GM12878 (cell line): ENCODE measurements at regions not wholly inside any gene's neighbourhood (a gene's known extent, or its start where the extent isn't known, plus 50 kb on each side); places are given as distances from the start of the nearest gene placed in this dataset.

Source experiments
- ATAC-seq: fragments of 200-7000 bp; cut with Tn5 transposase; 3 replicates; pipeline ENCODE4 v1.9.1; 2020; ENCODE audit warnings: mild to moderate bottlenecking, moderate library complexity
- BruUV-seq: library from RNA; stranded (reverse); fragments of 400-500 nt; replicated peaks from 2 replicates; lab custom pipeline; 2021; lab: Mats Ljungman, UMichigan
- CTCF ChIA-PET: fragments of 300-600 bp; sonication (Branson Sonifier 250); formaldehyde crosslinking; extraction: SDS; loops from one replicate; lab custom pipeline; 2021; ENCODE audit warnings: inconsistent platforms; lab: Yijun Ruan, JAX
- POLR2A ChIA-PET: fragments of 350-600 bp; formaldehyde crosslinking; extraction: SDS; loops from one replicate; lab custom pipeline; 2021; ENCODE audit warnings: inconsistent platforms; lab: Charles Lee
- RAD21 ChIA-PET: fragments of 300-600 bp; sonication (Branson Sonifier 250); formaldehyde crosslinking; loops from one replicate; lab custom pipeline; 2023; ENCODE audit warnings: antibody characterized with exemption; ENCODE audit not compliant: unreplicated experiment; lab: Charles Lee
- SMC1A ChIA-PET: fragments of 300-600 bp; sonication (Branson Sonifier 250); formaldehyde crosslinking; loops from one replicate; lab custom pipeline; 2023; ENCODE audit not compliant: unreplicated experiment, uncharacterized antibody; lab: Charles Lee
- DNase-seq: peaks from one replicate; pipeline ENCODE4 v3.0.0-alpha.2; 2011; ENCODE audit warnings: low read depth, low spot score
- FAIRE-seq: peaks from 3 replicates; lab custom pipeline; 2011; peaks lifted over from hg19 to GRCh38; lab: Jason Lieb, UNC
- H2AFZ ChIP-seq: 2 replicates; pipeline ENCODE4 v1.6.0; 2011; ENCODE audit warnings: low read depth, low read length, control low read depth; ENCODE audit not compliant: control insufficient read depth
- H3K27ac ChIP-seq: 2 replicates; pipeline ENCODE4 v1.5.1; 2011; ENCODE audit warnings: control low read depth; ENCODE audit not compliant: control insufficient read depth, insufficient read depth
- H3K27me3 ChIP-seq, 2 experiments: replicated peaks in 1 of 2; 2 replicates each; pipeline versions ENCODE4 v1.6.0 to v1.6.1; 2011; ENCODE audit warnings: low read length in 1 of 2; ENCODE audit not compliant: control insufficient read depth in 2 of 2, insufficient read depth in 2 of 2
- H3K36me3 ChIP-seq, 2 experiments: 2 replicates each; pipeline ENCODE4 v1.5.1; 2011; ENCODE audit warnings: low read length in 1 of 2; ENCODE audit not compliant: control insufficient read depth in 2 of 2, insufficient read depth in 2 of 2
- H3K4me1 ChIP-seq: 2 replicates; pipeline ENCODE4 v1.6.1; 2011; ENCODE audit warnings: mild to moderate bottlenecking, low read length, moderate library complexity, mixed read lengths; ENCODE audit not compliant: control insufficient read depth, insufficient read depth
- H3K4me2 ChIP-seq: 2 replicates; pipeline ENCODE4 v1.6.0; 2011; ENCODE audit warnings: control low read depth; ENCODE audit not compliant: control insufficient read depth, insufficient read depth
- H3K4me3 ChIP-seq: fragments of 200-600 bp; sonication (generic); 2 replicates; pipeline ENCODE4 v1.5.1; 2016
- H3K79me2 ChIP-seq: 2 replicates; pipeline ENCODE4 v1.6.0; 2011; ENCODE audit warnings: low read length; ENCODE audit not compliant: control insufficient read depth, insufficient read depth
- H3K9ac ChIP-seq: 2 replicates; pipeline ENCODE4 v1.8.0; 2011; ENCODE audit warnings: low read length, control low read depth, mixed read lengths; ENCODE audit not compliant: control insufficient read depth, insufficient read depth
- H3K9me3 ChIP-seq: replicated peaks from 3 replicates; pipeline ENCODE4 v1.5.1; 2011; ENCODE audit warnings: mild to moderate bottlenecking, low read length; ENCODE audit not compliant: control insufficient read depth, insufficient read depth
- H4K20me1 ChIP-seq: 2 replicates; pipeline ENCODE4 v1.6.0; 2011; ENCODE audit not compliant: control insufficient read depth, insufficient read depth
- NFIC ChIP-seq: IDR thresholded peaks from 2 replicates; pipeline ENCODE4 v1.6.1; 2012; ENCODE audit warnings: low read depth, mild to moderate bottlenecking, inconsistent platforms, low read length, moderate library complexity
- NFYA ChIP-seq: IDR thresholded peaks from 2 replicates; pipeline ENCODE4 v1.6.1; 2011; ENCODE audit warnings: low read depth, mild to moderate bottlenecking, low read length, improper control_type of control experiment, borderline replicate concordance
- NRF1 ChIP-seq: conservative IDR thresholded peaks from 2 replicates; pipeline ENCODE4 v1.6.1; 2011; ENCODE audit warnings: mild to moderate bottlenecking, low read depth, low read length, improper control_type of control experiment
- POU2F2 ChIP-seq: IDR thresholded peaks from 3 replicates; pipeline ENCODE4 v1.6.1; 2011; ENCODE audit warnings: low read depth, mild to moderate bottlenecking, low read length, borderline replicate concordance
- RUNX3 ChIP-seq: IDR thresholded peaks from 2 replicates; pipeline ENCODE4 v1.6.1; 2012; ENCODE audit warnings: low read length, inconsistent platforms
- SMARCA5 ChIP-seq: fragments of 450-650 bp; IDR thresholded peaks from 2 replicates; pipeline ENCODE4 v1.6.1; 2017; ENCODE audit warnings: mild to moderate bottlenecking
- SP1 ChIP-seq: IDR thresholded peaks from one replicate; pipeline ENCODE4 v1.6.1; 2011; ENCODE audit warnings: low read depth, low read length
- TCF7 ChIP-seq: IDR thresholded peaks from 2 replicates; pipeline ENCODE4 v1.6.1; 2014; ENCODE audit warnings: antibody characterized with exemption, borderline replicate concordance
- ZBTB33 ChIP-seq: fragments of 450-650 bp; IDR thresholded peaks from 2 replicates; pipeline ENCODE4 v1.6.1; 2017; ENCODE audit warnings: mild to moderate bottlenecking
- ZNF384 ChIP-seq: IDR thresholded peaks from 2 replicates; pipeline ENCODE4 v1.6.1; 2012; ENCODE audit warnings: low read depth, mild to moderate bottlenecking, low read length, improper control_type of control experiment, borderline replicate concordance
- WGBS: methylation state at CpG from one replicate; pipeline ENCODE4 v1.1.6; 2016; ENCODE audit warnings: low lambda C conversion rate; ENCODE audit not compliant: insufficient replicate concordance, insufficient coverage; ENCODE audit errors: missing lambda C conversion rate; 5-methylcytosine and 5-hydroxymethylcytosine counted together
- in situ Hi-C: fragments of 300-500 bp; cut with MboI; formaldehyde crosslinking; loops from 9 replicates; pipeline ENCODE4 v1.14.3; 2018; ENCODE audit warnings: mixed read lengths
- intact Hi-C: fragments of 100-400 bp; cut with micrococcal nuclease; formaldehyde crosslinking; loops from one replicate; pipeline ENCODE4 v1.14.2; 2022; ENCODE audit not compliant: unreplicated experiment
- TF ChIP-seq, protein P1 (sequence below): IDR thresholded peaks from 2 replicates; pipeline ENCODE4 v1.6.1; 2012; ENCODE audit warnings: low read depth, low read length, improper control_type of control experiment
- TF ChIP-seq, protein P2 (sequence below): IDR thresholded peaks from 2 replicates; pipeline ENCODE4 v1.6.1; 2012; ENCODE audit warnings: mild to moderate bottlenecking, low read depth, low read length

DNA sequence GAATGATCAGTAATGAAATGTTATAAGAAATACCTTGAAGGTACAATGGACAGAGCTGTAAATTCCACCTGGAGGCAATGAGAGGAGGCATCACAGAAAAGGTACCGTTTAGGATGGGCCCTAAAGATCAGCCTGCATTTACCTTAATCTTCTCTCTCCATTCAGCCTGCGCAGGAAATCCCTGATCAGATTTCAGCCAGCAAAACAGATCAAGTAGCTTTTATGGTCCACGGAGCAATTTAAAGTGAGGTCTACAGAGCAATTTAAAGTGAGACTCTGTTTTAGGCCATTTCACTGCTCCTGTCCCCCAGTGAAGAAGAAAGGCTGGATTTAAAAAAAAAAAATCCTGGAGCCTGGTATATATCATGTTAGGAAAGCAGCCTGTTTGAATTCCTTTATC, 195.1 kb upstream of the VCX start:
- Histone ChIP-seq H3K79me2 (no peaks in the 10 kb centered on the region), H3K4me3 (no peak overlapping the region), H3K27ac (no peak overlapping the region), H3K9ac (no peak overlapping the region), H3K9me3 (no peaks in the 10 kb centered on the region), H2AFZ (no peak overlapping the region), H3K4me2 (no peak overlapping the region), H4K20me1 (no peaks in the 10 kb centered on the region), H3K4me1 (no peaks in the 10 kb centered on the region), H3K27me3 (no peaks in the 10 kb centered on the region), H3K36me3 (no peaks in the 10 kb centered on the region)
- no TSS peak for BruUV-seq
- intact Hi-C loops (no loop called here), in situ Hi-C loops (no loop called here)
- POLR2A ChIA-PET, result no interaction called here
- 3% methylated on average over 3 of the region's 3 CpGs for WGBS
- DNase-seq (no peak), FAIRE-seq (no peak), ATAC-seq (no peak)
- CTCF ChIA-PET, result no interaction called here
- TF ChIP-seq SP1 (no peak), ZNF384 (no peak), POU2F2 (no peak)
- RAD21 ChIA-PET, result interaction anchor here (0.7 kb wide), 1 partner anchor 247 kb away, joined by 3 read pairs; no protein-coding TSS in a partner anchor
- SMC1A ChIA-PET, result no interaction called here

- no peak overlapping the region for H3K9ac ChIP-seq
- FAIRE-seq, result no peak
- POLR2A ChIA-PET, result no interaction called here
- no peak overlapping the region for H3K4me3 ChIP-seq
- WGBS, result 40% methylated on average over 2 of the region's 2 CpGs
- DNase-seq, result no peak
- RAD21 ChIA-PET, result no interaction called here
- no peaks in the 10 kb centered on the region for H3K4me1 ChIP-seq
- in situ Hi-C loops, result no loop called here
- no peak for ATAC-seq
- H2AFZ ChIP-seq, result no peak overlapping the region
- CTCF ChIA-PET, result interaction anchor here (1.0 kb wide), 1 partner anchor 8 kb away, joined by 3 read pairs; no protein-coding TSS in a partner anchor
- H3K27me3 ChIP-seq, result no peaks in the 10 kb centered on the region
- no peak overlapping the region for H3K27ac ChIP-seq
- no peaks in the 10 kb centered on the region for H3K9me3 ChIP-seq
- H4K20me1 ChIP-seq, result no peaks in the 10 kb centered on the region
- SMC1A ChIA-PET, result no interaction called here
- intact Hi-C loops, result no loop called here
- no TSS peak for BruUV-seq
- H3K36me3 ChIP-seq, result no peaks in the 10 kb centered on the region
- H3K4me2 ChIP-seq, result no peak overlapping the region
- H3K79me2 ChIP-seq, result no peaks in the 10 kb centered on the region
- TF ChIP-seq SMARCA5, result no peak
- TF ChIP-seq, protein P1, sequence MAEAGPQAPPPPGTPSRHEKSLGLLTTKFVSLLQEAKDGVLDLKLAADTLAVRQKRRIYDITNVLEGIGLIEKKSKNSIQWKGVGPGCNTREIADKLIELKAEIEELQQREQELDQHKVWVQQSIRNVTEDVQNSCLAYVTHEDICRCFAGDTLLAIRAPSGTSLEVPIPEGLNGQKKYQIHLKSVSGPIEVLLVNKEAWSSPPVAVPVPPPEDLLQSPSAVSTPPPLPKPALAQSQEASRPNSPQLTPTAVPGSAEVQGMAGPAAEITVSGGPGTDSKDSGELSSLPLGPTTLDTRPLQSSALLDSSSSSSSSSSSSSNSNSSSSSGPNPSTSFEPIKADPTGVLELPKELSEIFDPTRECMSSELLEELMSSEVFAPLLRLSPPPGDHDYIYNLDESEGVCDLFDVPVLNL, result no peak
- TF ChIP-seq RUNX3, result no peak
- TF ChIP-seq ZBTB33, result no peak
- no peak for TF ChIP-seq NFYA
- TF ChIP-seq NRF1, result no peak
- no peak for TF ChIP-seq TCF7
- TF ChIP-seq, protein P2, sequence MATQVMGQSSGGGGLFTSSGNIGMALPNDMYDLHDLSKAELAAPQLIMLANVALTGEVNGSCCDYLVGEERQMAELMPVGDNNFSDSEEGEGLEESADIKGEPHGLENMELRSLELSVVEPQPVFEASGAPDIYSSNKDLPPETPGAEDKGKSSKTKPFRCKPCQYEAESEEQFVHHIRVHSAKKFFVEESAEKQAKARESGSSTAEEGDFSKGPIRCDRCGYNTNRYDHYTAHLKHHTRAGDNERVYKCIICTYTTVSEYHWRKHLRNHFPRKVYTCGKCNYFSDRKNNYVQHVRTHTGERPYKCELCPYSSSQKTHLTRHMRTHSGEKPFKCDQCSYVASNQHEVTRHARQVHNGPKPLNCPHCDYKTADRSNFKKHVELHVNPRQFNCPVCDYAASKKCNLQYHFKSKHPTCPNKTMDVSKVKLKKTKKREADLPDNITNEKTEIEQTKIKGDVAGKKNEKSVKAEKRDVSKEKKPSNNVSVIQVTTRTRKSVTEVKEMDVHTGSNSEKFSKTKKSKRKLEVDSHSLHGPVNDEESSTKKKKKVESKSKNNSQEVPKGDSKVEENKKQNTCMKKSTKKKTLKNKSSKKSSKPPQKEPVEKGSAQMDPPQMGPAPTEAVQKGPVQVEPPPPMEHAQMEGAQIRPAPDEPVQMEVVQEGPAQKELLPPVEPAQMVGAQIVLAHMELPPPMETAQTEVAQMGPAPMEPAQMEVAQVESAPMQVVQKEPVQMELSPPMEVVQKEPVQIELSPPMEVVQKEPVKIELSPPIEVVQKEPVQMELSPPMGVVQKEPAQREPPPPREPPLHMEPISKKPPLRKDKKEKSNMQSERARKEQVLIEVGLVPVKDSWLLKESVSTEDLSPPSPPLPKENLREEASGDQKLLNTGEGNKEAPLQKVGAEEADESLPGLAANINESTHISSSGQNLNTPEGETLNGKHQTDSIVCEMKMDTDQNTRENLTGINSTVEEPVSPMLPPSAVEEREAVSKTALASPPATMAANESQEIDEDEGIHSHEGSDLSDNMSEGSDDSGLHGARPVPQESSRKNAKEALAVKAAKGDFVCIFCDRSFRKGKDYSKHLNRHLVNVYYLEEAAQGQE, result no peak
- TF ChIP-seq NFIC, result no peak
Observed at GRCh38 chrX:7641141-7641540, 201.8 kb upstream of the VCX start.
